ENCODE measurements at regions not wholly inside any gene's neighbourhood (a gene's known extent, or its start where the extent isn't known, plus 50 kb on each side); places are given as distances from the start of the nearest gene placed in this dataset.

DNA sequence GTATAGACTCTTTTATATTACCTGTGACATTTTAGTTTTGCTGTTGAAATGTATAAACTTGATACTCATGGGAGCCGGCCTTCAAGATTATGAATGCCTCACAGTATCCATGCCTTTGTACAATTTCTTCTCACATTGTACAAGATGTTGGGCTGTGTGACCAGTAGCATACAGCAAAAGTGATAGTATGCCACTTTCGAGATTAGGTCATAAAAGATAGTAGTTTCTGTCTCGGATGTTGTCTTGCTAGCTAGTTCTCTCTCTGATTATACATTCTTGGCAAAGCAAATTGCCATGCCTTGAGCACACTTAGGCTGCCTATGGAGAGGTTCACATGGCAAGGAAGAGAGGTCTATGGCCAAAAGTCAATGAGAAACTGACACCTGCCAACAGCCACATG is 1309.8 kb upstream of the CDH8 start:
- ChIA-PET POLR2A (no interaction called here), CTCF (no interaction called here)
- H3K27ac Mint-ChIP-seq (ENCODE audit: unreplicated experiment) = no peak overlapping the region
- TF ChIP-seq CTCF (IDR thresholded peaks at IDR 0.05; ENCODE audit: insufficient read depth in 1 of 2, low read depth in 1 of 2, low read length in 1 of 2, severe bottlenecking in 1 of 2, unreplicated experiment in 1 of 2) = no peak
- Histone ChIP-seq H3K36me3 (ENCODE audit: control insufficient read depth, insufficient read depth, low read length) (no peaks in the 10 kb centered on the region), H3K4me1 (no peaks in the 10 kb centered on the region), H3K9me3 (no peaks in the 10 kb centered on the region), H3K27me3 (replicated peaks; ENCODE audit: control insufficient read depth, insufficient read depth, low read length) (no peaks in the 10 kb centered on the region), H3K4me3 (ENCODE audit: low read depth, low read length) (no peak overlapping the region)
- H3K4me3 Mint-ChIP-seq (ENCODE audit: unreplicated experiment) = no peak overlapping the region
- H3K9me3 Mint-ChIP-seq (ENCODE audit: unreplicated experiment) = no peaks in the 10 kb centered on the region
- peaks cover 5% of the 10 kb centered on the region for H3K27me3 Mint-ChIP-seq (ENCODE audit: insufficient read depth, unreplicated experiment)
- no peak for DNase-seq
- H3K4me1 Mint-ChIP-seq (ENCODE audit: low read depth, unreplicated experiment) = no peaks in the 10 kb centered on the region
- intact Hi-C loops (cut with micrococcal nuclease; ENCODE audit: unreplicated experiment) = no loop called here
- H3K36me3 Mint-ChIP-seq (ENCODE audit: insufficient read depth, unreplicated experiment) = no peaks in the 10 kb centered on the region
- no TSS peak for BruUV-seq (replicated peaks)

DNA sequence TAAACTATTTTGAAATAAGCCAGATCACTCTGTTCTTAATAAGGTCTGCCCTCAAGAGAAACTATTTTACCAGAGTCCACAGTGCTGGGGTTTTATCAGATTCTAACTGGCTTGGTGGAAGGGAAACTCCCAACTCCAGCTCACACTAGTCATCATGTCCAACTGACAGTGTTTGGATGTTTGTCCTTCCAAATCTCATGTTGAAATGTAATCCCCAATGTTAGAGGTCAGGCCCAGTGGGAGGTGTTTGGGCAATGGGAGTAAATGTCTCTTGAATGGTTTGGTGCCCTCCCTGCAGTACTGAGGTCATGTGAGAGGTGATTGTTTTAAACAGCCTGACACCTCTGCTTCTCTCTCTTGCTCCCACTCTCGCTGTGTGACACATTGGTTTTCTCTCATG is 1301.0 kb upstream of the CDH8 start:
- Histone ChIP-seq H3K4me1 (no peaks in the 10 kb centered on the region), H3K4me3 (ENCODE audit: low read depth, low read length) (no peak overlapping the region), H3K27me3 (replicated peaks; ENCODE audit: control insufficient read depth, insufficient read depth, low read length) (no peaks in the 10 kb centered on the region), H3K9me3 (no peaks in the 10 kb centered on the region), H3K36me3 (ENCODE audit: control insufficient read depth, insufficient read depth, low read length) (no peaks in the 10 kb centered on the region)
- Mint-ChIP-seq H3K9me3 (ENCODE audit: unreplicated experiment) (no peaks in the 10 kb centered on the region), H3K4me3 (ENCODE audit: unreplicated experiment) (no peak overlapping the region), H3K27me3 (ENCODE audit: insufficient read depth, unreplicated experiment) (peaks cover 2% of the 10 kb centered on the region), H3K36me3 (ENCODE audit: insufficient read depth, unreplicated experiment) (no peaks in the 10 kb centered on the region), H3K4me1 (ENCODE audit: low read depth, unreplicated experiment) (no peaks in the 10 kb centered on the region), H3K27ac (ENCODE audit: unreplicated experiment) (no peak overlapping the region)
- ChIA-PET CTCF (no interaction called here), POLR2A (no interaction called here)
- TF ChIP-seq CTCF (IDR thresholded peaks at IDR 0.05; ENCODE audit: insufficient read depth in 1 of 2, low read depth in 1 of 2, low read length in 1 of 2, severe bottlenecking in 1 of 2, unreplicated experiment in 1 of 2) = no peak
- no peak for DNase-seq
- no TSS peak for BruUV-seq (replicated peaks)
- intact Hi-C loops (cut with micrococcal nuclease; ENCODE audit: unreplicated experiment) = no loop called here

DNA sequence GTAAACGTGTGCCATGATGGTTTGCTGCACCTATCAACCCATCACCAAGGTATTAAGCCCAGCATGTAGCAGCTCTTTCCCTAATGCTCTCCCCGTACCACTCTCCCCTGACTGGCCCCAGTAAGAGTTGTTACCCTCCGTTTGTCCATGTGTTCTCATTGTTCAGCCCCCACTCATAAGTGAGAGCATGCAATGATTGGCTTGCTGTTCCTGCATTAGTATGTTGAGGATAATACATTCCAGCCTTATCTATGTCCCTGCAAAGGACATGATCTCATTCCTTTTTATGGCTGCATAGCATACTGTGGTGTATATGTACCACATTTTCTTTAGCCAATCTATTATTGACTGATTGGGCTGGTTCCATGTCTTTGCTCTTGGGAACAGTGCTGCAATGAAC is 1294.9 kb upstream of the CDH8 start:
- Mint-ChIP-seq H3K36me3 (ENCODE audit: insufficient read depth, unreplicated experiment) (no peaks in the 10 kb centered on the region), H3K9me3 (ENCODE audit: unreplicated experiment) (no peaks in the 10 kb centered on the region), H3K4me1 (ENCODE audit: low read depth, unreplicated experiment) (no peaks in the 10 kb centered on the region), H3K27ac (ENCODE audit: unreplicated experiment) (no peak overlapping the region), H3K27me3 (ENCODE audit: insufficient read depth, unreplicated experiment) (peaks cover 2% of the 10 kb centered on the region), H3K4me3 (ENCODE audit: unreplicated experiment) (no peak overlapping the region)
- BruUV-seq (replicated peaks) = no TSS peak
- CTCF ChIA-PET = no interaction called here
- Histone ChIP-seq H3K4me3 (ENCODE audit: low read depth, low read length) (no peak overlapping the region), H3K36me3 (ENCODE audit: control insufficient read depth, insufficient read depth, low read length) (no peaks in the 10 kb centered on the region), H3K4me1 (no peaks in the 10 kb centered on the region), H3K27me3 (replicated peaks; ENCODE audit: control insufficient read depth, insufficient read depth, low read length) (no peaks in the 10 kb centered on the region), H3K9me3 (no peaks in the 10 kb centered on the region)
- no peak for DNase-seq
- intact Hi-C loops (cut with micrococcal nuclease; ENCODE audit: unreplicated experiment) = no loop called here
- POLR2A ChIA-PET = no interaction called here
- TF ChIP-seq CTCF (IDR thresholded peaks at IDR 0.05; ENCODE audit: insufficient read depth in 1 of 2, low read depth in 1 of 2, low read length in 1 of 2, severe bottlenecking in 1 of 2, unreplicated experiment in 1 of 2) = no peak
